CD4-positive, alpha-beta T cell treated with Interleukin-21 for 1 hour (primary cell): ENCODE measurements at regions not wholly inside any gene's neighbourhood (a gene's known extent, or its start where the extent isn't known, plus 50 kb on each side); places are given as distances from the start of the nearest gene placed in this dataset.

Source experiments
- DNase-seq: peaks from one replicate; pipeline ENCODE4 v3.0.0-alpha.2; 2020

DNA sequence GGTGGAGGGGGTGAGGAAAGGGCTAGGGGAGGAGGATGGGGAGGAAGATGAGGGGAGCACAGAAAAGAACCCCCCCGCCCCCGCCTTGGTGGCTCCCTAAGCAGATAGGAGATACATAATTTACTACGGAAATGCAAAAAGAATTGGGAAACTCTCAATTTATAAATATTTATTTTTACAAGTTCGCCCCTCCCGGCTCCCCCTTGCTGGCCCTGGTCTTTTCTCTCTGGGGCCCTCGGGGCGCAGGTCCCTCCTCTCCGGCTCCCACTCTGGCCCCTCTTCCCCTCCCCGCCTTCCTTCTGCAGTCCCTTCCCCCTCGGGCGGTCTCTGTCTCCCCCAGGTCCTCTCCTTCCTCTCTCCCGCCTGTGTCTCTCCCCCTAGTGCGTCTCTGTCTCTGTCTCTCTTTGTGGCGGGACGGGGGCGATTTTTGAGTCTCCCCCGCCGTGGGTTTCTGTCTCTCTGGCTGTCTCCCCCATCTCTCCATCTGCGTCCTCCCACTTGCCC, 173.6 kb upstream of the IER5L start:
- DNase-seq: no peak

- DNase-seq: no peak
Observed at GRCh38 chr9:129351058-129351641, 173.1 kb upstream of the IER5L start.

DNA sequence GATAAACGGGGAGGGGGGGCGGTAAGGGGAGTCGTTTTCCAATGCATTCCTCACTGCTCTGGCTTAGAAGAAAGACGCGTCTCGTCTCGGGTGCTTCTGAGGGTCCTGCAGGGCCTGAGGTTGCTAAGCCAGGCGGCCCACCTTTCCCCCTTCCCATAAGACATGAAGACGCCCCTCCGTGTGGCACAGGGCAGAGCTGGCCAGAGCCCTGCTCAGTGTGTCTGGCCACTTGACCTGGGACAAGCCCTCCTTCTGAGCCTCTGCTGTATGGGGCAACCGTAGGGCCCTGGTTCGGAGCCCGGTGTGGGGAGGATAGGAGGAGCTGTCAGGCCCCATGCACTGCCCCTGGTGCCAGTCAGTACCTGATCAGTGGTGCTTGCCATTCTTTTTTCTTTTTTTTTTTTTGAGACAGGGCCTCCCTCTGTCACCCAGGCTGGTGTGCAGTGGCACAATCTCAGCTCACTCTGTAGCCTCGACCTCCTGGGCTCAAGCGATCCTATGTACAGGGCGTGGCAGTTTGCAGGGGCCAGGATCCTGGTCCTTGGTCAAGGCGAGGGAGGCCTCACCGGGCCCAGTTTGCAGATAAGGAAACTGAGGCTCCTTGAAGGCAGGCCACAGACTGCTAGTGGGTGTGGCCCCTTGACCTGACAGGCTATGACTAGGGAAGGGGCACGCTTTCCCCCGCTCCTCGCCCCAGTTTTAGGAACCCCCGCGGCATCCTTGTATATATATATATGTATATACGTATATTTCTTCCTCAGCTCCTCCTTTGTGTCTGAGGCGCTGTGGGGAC, 172.3 kb upstream of the IER5L start:
- no peak for DNase-seq

GRCh38 chr9:129349665-129349947, 171.5 kb upstream of the IER5L start:
- DNase-seq: no peak

DNA sequence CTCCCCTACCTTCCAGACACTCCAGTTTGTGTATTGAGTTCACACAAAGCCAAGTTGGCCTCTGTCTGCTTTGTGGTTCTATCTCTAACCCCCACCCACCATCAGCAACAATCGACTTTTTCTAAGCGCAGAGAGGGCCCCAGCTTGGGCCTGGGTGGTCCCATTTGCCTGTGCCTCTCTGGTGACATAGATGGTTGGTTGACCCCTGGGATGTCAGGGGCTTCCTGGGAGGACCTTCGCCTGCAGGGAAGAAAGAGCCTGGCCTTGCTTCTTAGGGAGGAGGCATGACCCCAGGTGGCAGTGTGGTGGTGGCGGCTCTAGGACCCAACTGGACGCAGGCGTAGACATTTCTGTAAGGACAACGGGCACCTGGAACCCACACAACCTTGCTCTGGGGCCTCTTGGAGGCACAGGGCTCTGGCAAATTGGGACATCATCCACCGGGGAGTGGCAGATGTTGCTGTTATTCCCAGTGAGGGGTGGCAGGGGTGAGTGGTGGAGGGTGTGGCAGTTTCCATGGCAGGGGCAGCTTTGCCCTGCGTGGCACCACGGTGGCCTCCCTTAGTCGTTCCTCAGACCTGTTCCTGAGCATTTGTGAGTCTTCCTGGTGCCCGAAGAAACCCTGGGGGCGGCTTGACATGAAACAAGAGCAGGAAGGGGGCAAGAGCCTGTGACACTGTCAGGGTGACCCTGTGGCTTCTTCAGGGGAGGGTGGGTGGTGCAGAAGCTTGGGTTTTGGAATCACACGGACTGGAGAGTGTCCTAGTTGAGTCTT, 171.0 kb upstream of the IER5L start:
- DNase-seq: no peak

- DNase-seq: no peak
Observed at GRCh38 chr9:129347316-129348120, 169.5 kb upstream of the IER5L start.

GRCh38 chr9:129346046-129346445, 168.0 kb upstream of the IER5L start:
- no peak for DNase-seq

- no peak for DNase-seq
Observed at GRCh38 chr9:129344641-129345495, 166.8 kb upstream of the IER5L start.

DNA sequence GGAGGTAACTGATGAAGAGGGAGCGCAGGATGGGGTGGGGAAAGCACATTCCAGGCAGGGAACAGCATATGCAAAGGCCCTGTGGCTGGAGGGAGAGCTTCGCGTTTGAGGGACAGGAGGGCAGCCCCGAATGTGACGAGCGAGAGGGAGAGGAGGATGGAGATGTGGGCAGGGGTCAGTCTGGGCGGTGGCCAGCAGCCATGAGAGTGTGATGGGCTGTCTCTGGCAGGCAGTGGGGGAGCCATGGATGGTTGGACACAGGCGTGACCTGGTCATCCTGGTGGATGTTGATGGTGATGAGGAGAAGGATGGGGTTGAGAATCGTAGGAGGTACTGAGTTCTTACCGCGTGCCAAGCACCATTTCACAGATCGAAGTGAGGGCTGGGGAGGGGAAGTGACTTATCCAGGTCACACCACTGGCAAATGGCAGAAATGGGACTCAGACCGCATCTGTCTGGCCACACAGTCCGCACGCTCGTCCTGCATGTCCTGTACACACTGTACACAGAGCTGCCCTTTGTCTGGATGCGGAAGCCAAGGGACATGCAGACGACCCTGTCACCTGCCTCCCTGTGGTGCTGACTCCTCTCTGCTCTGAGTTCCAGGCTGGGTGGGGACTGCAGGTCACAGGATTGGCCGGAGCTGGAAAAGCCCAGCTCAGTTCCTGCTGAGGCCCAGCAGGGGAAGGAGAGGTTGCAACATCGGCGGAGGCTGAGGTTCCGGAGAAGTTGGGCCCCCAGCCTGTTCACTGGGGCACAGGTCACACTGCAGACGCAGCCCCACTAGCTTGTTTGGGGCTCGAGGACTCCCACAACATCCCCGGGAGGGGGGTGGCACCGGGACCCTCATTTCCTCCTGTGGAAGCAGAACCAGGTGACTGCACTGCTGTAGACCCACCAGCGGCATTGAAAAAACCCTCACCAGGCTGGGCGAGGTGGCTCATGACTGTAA, 165.6 kb upstream of the IER5L start:
- peak; percentile 14 for DNase-seq

DNA sequence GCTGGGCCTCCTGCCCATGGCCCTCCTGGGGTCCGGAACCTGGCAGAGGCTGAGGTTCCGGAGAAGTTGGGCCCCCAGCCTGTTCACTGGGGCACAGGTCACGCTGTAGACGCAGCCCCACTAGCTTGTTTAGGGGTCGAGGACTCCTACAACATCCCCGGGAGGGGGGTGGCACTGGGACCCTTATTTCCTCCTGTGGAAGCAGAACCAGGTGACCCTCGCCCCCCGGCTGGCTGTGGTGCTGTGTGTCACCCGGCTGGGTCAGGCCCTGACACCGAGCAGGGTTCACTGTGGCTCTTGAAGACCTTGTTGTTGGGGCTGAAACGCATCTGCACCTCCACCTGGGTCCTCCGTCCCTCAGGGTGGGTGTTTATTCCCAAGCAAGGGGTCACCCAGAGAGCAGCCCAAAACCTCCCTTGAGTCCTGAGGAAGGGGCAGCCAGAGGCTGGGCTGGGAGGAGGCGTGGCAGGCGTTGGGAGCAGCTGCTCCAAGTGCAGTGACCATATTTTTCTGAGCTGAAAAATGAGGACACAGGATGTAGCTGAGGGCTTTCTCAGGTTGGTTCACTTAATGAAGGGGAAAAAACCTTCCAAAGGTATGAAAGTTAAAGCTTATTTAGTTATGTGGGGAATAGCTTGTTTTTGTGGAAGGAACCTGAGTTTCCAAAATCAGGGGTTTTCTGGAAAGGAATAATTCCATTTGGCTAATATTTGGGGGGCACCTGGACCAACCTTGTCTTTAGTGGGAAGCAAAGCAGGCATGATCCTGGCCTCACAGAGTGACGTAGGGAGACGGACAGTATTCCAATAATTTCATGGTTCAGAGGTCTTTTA, 164.7 kb upstream of the IER5L start:
- DNase-seq: no peak

DNA sequence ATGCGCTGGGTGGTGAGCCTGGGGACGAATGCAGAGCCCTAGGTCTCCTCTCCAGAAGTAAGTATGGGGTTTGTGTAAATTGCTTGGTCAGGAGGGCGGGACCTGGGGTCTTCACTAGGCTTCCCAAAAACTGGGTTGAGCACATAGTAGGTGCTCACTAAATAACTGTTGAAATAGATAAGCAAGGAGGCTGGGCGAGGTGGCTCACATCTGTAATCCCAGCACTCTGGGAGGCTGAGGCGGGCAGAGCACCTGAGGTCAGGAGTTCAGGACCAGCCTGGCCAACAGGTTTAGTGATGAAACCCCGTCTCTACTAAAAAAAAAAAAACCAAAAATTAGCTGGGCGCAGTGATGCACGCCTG, 163.9 kb upstream of the IER5L start:
- DNase-seq: no peak

DNA sequence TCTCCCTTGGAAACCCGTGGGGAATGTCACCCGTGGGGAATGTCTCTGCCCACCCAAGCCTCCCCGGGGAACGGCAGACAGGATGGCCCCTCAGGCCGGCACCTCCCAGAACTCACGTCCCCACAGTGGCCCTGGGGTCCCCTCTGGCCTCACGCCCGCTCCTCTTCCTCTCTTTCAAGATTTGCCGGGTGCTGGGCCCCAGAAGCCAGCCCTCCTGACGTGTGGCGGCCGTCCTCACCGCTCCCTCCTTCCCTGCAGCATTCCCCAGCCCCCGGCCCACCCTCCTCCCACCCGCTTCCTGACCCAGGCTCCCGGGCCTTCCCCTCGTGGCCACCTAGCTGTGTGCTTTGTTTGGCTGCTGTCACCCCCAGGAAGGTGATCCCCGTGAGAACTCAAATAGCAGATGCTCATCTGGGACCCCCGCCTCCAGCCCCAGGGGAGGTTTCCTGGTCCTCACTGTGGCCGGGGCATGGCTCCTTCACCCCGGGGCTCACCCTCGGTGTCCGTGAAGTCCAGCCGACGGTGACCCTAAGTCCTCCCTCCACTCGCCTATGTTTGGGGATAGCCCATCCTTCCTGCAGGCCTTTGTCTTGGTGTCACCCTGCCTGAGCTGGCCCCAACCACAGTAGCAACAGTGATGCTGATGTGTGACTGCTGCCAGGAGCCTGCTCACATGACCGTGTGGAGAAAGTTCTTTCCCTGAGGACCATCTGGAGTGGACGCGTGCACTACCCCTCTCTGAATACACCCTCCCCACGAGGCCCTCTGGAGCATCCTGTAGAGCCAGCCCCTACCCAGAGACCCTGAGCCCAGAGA, 163.3 kb upstream of the IER5L start:
- no peak for DNase-seq

DNA sequence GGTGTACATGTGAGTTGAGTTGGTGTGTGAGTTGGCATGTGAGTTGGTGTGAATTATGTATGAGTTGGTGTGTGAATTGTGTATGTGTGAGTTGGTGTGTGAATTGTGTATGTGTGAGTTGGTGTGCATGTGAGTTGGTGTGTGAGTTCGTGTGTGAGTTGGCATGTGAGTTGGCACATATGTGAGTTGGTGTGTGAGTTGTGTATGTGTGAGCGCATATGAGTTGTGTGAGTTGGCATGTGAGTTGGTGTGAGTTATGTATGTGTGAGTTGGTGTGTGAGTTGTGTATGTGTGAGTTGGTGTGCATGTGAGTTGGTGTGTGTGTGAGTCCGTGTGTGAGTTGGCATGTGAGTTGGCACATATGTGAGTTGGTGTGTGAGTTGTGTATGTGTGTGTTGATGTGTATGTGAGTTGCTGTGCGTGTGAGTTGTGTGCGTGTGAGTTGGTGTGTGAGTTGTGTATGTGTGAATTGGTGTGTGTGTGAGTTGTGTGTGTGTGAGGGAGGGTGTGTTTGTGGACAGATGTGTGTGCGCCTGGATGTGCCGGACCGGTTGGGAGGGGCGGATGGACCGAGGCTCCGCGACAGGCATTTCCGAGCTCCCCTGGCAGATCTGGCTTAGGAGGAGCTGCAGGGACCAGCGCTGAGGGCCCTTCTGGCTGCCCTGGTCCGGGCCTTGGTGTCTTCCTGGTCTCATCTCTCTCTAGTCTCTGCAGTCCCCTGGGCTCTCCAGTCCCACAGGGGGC, 162.5 kb upstream of the IER5L start:
- no peak for DNase-seq

- no peak for DNase-seq
Observed at GRCh38 chr9:129339539-129340157, 161.6 kb upstream of the IER5L start.

- DNase-seq: no peak
Observed at GRCh38 chr9:129338724-129339430, 160.8 kb upstream of the IER5L start.

GRCh38 chr9:129337336-129338140, 159.5 kb upstream of the IER5L start:
- no peak for DNase-seq
